ENCODE measurements at regions not wholly inside any gene's neighbourhood (a gene's known extent, or its start where the extent isn't known, plus 50 kb on each side); places are given as distances from the start of the nearest gene placed in this dataset.

DNA sequence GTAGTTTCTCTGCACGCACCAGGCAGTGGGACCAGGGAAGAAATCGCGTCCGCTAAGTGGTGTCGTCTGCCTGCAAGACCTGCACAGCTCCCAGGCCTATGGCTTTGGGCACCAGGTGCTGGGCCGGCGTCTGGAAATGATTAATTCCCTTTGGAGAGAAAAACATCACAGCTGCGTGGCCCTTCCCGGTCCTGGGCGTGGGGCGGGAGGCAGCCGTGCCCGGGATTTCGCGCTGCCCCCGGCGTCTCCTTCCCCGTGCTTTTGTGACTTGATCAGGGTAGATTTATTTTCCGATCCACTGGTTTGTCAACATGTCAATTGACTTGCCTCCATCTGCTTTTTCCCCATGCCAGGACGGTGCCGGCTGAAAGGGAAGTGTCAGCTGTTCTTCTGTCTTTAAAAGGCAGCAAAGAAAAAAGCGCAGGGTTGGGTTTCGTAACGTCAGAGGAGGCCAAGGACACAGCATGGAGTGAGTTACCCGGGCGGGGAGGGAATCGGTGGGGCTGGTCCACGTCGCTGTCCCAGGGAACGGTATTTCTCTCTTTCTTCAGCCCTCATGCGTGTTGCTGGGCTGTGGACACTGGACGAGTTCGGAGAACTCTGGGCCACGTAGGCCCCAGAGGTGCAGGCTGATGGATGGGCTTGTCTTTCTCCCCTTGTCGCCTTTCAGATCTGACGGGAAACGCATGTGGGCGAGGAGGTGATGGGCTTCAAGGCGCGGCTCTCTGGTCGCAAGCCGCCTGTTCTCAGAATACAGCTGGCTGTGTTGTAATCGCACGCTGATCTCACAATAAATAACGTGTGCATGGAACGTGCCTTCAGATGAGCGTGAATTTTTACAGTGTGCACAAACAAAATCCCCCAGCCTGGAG lies 188.1 kb upstream of the ZNF469 start:
- TF ChIP-seq, protein P1, sequence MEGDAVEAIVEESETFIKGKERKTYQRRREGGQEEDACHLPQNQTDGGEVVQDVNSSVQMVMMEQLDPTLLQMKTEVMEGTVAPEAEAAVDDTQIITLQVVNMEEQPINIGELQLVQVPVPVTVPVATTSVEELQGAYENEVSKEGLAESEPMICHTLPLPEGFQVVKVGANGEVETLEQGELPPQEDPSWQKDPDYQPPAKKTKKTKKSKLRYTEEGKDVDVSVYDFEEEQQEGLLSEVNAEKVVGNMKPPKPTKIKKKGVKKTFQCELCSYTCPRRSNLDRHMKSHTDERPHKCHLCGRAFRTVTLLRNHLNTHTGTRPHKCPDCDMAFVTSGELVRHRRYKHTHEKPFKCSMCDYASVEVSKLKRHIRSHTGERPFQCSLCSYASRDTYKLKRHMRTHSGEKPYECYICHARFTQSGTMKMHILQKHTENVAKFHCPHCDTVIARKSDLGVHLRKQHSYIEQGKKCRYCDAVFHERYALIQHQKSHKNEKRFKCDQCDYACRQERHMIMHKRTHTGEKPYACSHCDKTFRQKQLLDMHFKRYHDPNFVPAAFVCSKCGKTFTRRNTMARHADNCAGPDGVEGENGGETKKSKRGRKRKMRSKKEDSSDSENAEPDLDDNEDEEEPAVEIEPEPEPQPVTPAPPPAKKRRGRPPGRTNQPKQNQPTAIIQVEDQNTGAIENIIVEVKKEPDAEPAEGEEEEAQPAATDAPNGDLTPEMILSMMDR (IDR thresholded peaks at IDR 0.05; ENCODE audit: low read length), result no peak
- TF ChIP-seq EZH2 (IDR thresholded peaks at IDR 0.05; ENCODE audit: borderline replicate concordance, low read length), result no peak

All from OCI-LY1 (cell line).